ENCODE measurements at regions not wholly inside any gene's neighbourhood (a gene's known extent, or its start where the extent isn't known, plus 50 kb on each side); places are given as distances from the start of the nearest gene placed in this dataset.

GRCh38 chr12:17802657-17803641 lies 287.0 kb downstream of the RERGL start:
- no peak for DNase-seq

- DNase-seq, result no peak
These were observed 296.1 kb downstream of the RERGL start for GRCh38 chr12:17793854-17794253.

GRCh38 chr12:17778242-17778641 lies 311.8 kb downstream of the RERGL start:
- DNase-seq, result no peak

DNA sequence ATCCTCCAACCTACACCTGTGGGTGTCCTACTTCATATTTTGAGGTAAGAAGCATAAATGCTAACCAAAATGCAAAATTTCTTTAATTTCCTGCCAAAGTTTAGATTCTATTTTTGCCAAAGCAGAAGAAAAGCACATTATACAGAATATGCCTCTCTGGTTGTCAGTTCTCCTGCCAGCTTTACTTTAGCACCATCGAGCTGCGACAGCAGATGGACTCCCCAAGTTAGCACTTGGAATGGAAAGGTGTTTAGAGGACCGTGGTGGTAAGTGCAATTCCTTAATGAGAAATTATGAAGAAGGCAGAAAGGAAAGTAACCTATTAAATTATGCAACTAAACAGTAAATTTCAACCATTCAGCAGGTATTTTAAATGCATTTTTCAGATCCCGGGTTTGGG lies 326.6 kb downstream of the RERGL start:
- DNase-seq, result no peak

GRCh38 chr12:17759982-17760381 lies 330.0 kb downstream of the RERGL start:
- no peak for DNase-seq

Data from DMS53 (cell line).